ENCODE measurements at regions not wholly inside any gene's neighbourhood (a gene's known extent, or its start where the extent isn't known, plus 50 kb on each side); places are given as distances from the start of the nearest gene placed in this dataset.

DNA sequence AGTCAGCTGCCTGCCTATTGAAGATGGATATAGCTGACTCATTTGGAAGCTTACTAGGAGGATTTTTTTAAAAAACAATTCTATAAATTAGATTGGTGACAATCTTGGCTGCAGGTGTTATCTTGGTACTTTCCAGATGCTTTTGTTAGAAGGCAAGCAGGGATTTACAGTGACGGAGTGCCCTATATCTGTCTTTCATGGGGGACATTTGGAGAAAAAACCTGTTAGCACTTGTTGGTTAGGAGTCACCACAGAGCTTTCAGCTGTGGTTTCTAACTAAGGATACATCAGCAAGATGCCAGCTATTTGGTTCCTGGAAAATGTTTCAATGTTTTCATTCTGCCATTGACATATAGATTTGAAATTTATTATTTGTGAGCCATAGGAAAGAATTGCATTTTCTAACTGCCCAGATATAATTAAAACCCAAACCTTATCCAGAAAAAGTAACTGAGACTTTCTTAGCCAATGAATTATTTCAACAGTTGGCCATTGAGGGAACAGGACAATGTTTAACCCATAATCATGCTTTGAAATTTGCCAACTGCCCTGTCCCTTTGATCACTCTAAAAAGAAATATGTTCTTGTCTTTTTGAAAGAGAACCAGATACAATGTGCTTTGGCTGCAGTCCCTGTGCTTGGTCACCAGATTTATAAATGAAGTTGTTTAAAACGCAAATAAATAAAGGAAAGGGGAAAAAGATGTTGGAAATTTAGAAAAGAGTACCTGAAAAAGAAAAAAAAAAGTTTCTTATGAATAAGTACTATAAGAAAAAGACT lies 761.0 kb upstream of the CXADR start:
- DNase-seq (ENCODE audit: low read depth): no peak

- DNase-seq (ENCODE audit: low read depth): no peak
Measured at GRCh38 chr21:16752475-16752857, 760.4 kb upstream of the CXADR start.

DNA sequence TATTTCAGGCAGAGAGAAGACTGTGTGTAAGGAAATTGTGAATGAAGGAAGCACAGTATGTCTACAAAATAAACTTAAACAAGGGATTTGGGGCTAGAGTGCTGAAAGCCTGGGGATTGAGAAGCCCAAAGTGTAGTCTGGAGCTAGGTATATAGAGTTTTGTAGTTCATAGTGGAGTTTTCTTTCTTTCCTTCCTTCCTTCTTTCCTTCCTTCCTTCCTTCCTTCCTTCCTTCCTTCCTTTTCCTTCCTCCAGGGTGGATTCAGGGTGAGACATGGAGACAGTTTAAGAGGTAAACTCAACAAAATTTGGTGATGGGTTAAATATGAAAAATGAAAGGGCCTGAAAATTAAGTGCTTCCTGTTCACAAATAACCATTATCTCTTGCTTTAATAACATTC lies 757.8 kb upstream of the CXADR start:
- DNase-seq (ENCODE audit: low read depth): no peak

GRCh38 chr21:16767201-16767600 lies 745.6 kb upstream of the CXADR start:
- DNase-seq (ENCODE audit: low read depth): no peak

DNA sequence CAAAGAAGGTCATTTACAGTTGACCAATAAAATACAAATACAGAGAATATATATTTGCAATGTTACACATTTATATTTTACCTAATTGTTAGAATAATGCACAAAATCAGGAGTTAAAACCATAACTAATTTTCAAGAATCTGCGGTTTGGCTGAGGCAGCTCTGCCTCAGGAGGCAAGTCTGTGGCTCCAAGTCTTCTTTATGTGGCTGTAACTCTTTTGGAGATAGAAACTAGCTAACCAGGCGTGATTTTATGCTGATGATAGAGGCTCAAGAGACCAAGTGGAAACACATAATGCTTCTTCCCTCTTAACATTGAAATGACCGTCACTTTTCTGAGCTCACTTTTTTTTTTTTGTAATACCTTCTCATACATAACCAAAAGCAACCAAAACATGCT lies 744.7 kb upstream of the CXADR start:
- DNase-seq (ENCODE audit: low read depth): no peak

DNA sequence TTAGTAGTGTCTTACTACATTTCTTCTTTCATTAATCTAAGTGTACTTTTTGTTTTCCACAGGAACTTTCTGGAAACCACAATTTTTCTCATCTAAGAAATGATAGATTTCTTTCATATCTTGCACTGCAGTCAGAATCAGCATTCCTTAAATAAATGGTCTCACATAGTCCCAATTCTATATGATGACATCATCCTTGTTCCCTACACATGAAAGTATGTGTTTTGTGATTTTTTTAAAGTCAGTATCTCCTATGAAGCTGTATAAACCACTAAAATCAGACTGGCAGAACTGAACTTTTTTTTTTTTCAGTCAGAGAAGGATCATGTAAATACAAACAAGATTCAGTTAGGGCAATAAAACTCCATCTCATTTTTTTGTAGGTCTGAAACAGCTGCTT lies 742.6 kb upstream of the CXADR start:
- no peak for DNase-seq (ENCODE audit: low read depth)

DNA sequence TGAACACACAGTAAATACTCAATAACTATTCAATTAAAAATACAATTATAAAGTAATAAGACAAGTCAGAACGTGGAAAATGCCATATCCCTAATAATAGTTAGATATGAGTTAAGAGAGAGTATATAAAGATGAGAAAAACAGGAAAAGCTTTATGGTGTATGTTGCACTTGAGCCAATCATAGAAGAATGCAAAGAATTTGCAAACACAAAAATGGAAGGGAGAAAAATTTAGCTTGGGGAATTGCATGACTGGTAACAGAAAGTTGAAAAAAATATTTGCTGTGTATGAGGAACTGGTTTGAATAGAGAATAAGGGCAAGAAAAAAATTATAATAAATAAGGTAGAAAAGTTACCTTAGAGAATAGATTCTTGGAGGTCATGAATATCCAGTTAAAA lies 739.6 kb upstream of the CXADR start:
- DNase-seq (ENCODE audit: low read depth): no peak

GRCh38 chr21:16775076-16775475 lies 737.8 kb upstream of the CXADR start:
- no peak for DNase-seq (ENCODE audit: low read depth)

DNA sequence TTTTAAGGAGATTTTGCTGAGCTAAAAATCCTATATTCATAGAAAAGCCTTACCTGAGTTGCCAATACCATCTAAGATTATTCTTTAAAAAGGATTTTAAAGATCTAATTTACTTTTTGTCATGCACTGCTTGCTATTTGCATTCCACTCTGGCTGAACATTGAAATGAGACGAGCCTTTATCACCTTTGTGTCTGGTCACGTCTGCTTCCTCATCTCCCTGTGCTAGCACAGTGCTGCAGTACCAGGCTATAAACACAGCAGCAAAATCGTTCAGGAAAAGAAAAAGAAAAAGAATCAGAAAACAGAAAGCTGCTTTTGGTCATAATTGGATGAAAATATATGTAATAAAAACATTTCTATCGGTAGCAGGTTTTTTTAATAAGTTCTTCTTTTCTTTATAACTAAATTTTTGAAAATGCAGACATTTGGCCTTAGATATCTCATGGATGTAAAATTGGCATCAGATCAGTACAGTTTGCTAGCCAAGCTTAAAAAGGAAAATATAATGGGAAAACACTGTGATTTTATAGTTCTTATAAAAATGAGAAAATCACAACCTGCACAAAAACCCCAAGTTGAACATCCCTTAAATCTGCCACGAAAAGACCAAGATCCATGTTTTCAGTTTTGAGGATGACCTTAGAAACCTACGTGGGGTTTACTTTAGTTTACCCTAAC lies 735.7 kb upstream of the CXADR start:
- no peak for DNase-seq (ENCODE audit: low read depth)

- no peak for DNase-seq (ENCODE audit: low read depth)
Measured at GRCh38 chr21:16788584-16788983, 724.3 kb upstream of the CXADR start.

DNA sequence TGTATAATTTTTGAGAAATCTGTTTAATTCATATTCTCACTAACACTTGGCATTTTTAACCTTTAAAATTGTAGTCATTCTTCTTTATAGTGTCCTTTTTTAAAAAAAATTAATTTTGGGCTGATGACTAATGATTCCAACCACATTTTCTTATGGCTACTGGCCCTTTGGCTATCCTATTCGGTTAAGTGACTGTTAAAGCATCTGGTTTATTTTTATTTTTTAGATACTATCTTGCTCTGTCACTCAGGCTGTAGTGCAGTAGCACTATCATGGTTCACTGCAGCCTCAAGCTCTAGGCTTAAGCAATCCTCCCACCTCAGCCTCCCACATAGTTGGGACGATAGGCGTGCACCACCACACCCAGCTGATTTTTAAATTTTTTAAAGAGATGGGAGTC lies 723.2 kb upstream of the CXADR start:
- DNase-seq (ENCODE audit: low read depth): no peak

- no peak for DNase-seq (ENCODE audit: low read depth)
Measured at GRCh38 chr21:16792101-16792500, 720.7 kb upstream of the CXADR start.

DNA sequence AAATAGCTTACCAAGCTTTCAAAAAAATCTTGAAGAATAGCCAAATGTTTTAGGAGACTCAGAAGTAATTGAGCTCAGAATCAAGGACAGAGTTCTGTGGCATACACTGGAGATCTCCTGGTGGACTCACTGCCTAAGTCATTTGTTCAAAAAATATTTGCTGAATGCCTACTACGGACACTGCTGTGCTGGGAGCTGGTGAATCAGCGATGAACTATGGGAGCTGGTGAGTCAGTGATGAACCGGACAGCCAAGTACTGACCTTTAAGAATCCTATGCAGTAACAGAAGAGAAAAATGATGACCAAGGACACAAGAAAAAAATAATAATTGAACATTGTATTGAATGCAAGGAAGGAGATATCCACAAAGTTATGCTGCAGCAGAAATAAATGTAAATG lies 717.9 kb upstream of the CXADR start:
- DNase-seq (ENCODE audit: low read depth): peak; percentile 72

GRCh38 chr21:16796776-16797175 lies 716.1 kb upstream of the CXADR start:
- no peak for DNase-seq (ENCODE audit: low read depth)

- DNase-seq (ENCODE audit: low read depth): no peak
Measured at GRCh38 chr21:16797540-16797939, 715.3 kb upstream of the CXADR start.

- no peak for DNase-seq (ENCODE audit: low read depth)
Measured at GRCh38 chr21:16797966-16798365, 714.9 kb upstream of the CXADR start.

GRCh38 chr21:16800536-16801275 lies 712.1 kb upstream of the CXADR start:
- no peak for DNase-seq (ENCODE audit: low read depth)

DNA sequence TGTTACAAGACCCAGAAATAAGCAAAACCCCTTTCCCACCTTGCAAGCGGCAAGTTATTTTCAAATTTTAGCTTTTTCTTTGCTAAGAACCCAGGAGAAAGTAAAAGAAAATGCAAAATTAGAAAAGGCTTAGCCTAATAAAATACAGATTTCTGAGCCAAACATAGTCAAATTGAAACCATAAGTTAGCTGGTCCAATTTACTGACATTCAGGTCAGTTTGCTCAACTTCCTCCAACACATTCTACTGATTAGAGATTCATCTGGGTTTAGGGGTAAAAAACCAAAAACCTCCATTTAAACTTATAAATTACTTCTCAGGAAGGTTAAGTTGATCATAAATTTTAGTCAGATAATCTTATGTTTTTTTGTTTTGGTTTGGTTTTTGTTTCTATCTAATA lies 701.8 kb upstream of the CXADR start:
- no peak for DNase-seq (ENCODE audit: low read depth)

DNA sequence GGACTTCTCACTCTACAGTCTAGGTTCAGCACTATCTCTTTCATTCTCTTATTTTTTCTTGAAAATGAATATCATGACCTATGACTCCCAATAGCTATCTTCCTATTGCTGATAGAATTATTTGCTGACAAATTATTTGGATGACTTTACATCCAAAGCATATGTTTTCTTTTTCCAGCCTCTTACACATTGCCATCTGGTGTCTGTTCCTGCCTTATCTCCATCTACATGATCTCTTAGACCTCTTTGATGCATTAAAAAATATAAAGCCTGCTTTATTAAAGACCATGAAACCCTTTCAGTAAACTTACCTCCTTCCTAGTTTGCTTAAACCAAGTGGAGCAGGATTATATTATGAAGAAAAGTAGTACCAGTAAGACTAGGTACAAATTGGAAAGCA lies 700.9 kb upstream of the CXADR start:
- DNase-seq (ENCODE audit: low read depth): no peak

- no peak for DNase-seq (ENCODE audit: low read depth)
Measured at GRCh38 chr21:16815243-16815642, 697.6 kb upstream of the CXADR start.

DNA sequence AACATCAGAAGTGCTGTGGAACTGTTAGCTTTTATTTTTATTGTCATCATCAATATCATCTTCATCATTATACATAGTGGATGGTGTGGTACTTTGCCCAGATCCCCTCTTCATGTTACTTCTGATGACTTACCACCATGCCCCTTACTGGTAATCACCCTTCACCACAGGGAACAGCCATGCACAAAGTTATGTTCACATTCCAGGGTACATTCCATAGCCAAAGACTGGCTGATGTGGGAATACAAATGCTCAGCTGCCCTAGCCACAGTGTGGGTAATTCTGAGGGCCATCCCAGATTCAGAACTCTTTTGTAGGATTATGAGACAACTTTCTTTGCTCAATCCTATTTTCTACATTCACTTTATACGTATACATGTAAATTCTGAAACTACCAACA lies 691.3 kb upstream of the CXADR start:
- DNase-seq (ENCODE audit: low read depth): no peak

- no peak for DNase-seq (ENCODE audit: low read depth)
Measured at GRCh38 chr21:16829532-16829931, 683.3 kb upstream of the CXADR start.

DNA sequence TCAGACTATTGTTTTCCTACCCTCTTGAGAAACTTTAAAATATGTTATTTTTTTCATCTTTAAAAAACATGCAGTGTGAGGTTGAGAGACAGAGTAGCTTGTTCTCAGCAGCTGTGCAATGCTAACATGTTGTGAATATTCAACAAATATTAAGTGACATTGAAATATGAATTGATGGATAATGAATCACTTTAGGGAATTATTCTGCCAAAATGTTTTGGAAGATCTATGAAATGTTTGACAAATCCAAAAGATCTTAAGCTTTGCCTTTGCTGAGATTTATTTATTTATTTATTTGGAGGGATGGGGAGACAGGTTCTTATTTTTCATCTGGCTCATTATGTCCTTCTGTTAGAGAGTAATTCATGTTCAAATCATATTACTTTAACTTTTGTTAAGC lies 680.1 kb upstream of the CXADR start:
- no peak for DNase-seq (ENCODE audit: low read depth)

All from GM04504 (cell line).